Heart left ventricle (tissue), 13 donors: ENCODE measurements at regions not wholly inside any gene's neighbourhood (a gene's known extent, or its start where the extent isn't known, plus 50 kb on each side); places are given as distances from the start of the nearest gene placed in this dataset.

Experiments used
- CTCF ChIP-seq, 12 donors: fragments of 200-600 bp; sonication (generic) in 4 of 12; IDR thresholded peaks; one replicate each; pipeline versions ENCODE4 v1.5.0 to v1.8.0; 2018 to 2022; ENCODE audit warnings: antibody characterized with exemption in 12 of 12, mild to moderate bottlenecking in 5 of 12
- POLR2A ChIP-seq, 2 donors: fragments of 450-650 bp; IDR thresholded peaks; one replicate each; pipeline ENCODE4 v1.6.1; 2017; ENCODE audit warnings: antibody characterized with exemption in 2 of 2, mild to moderate bottlenecking in 2 of 2, moderate library complexity in 2 of 2
- donor health status: ischemic (EF 13 %, LVEDD 7.1; RV severe dilation, severe dysfunction).
- donor health status: DM: no; HTN: yes; CAD: no.
- donor health status: DM: no; HTN: no; CAD: no.
- donor health status: ischemic (EF 25% LVEDD 6.9; RV normal size, moderate dysfunction).
- donor health status: ischemic (EF 25% LVEDD 5.7; RV mildly dilated, moderate dysfunction).
- donor health status: ischemic (EF 35%, LVEDD 5.7; RV mildly dilated, moderate dysfunction).
- donor health status: nonischemic (EF 11% LVEDD 7.7; RV severe dilation, severe dysfunction).
- donor health status: DM: yes; HTN: yes; CAD: no.
- donor health status: PGD.
- donor health status: ischemic (EF 29% LVEDD 5.4; RV normal size, mild dysfunction).
- donor health status: nonischemic (EF 23%, LVEDD 6.1; RV moderate dilation, normal function).

- TF ChIP-seq CTCF (IDR thresholded peaks at IDR 0.05) (no peak), POLR2A (IDR thresholded peaks at IDR 0.05) (no peak)
These were observed 1134.0 kb upstream of the LRRN3 start for GRCh38 chr7:109956916-109957315.
